NCI-H774 (cell line): ENCODE measurements at regions not wholly inside any gene's neighbourhood (a gene's known extent, or its start where the extent isn't known, plus 50 kb on each side); places are given as distances from the start of the nearest gene placed in this dataset.
A peak's percentile ranks its signal among the peaks of the same experiment; 100 is the strongest.
"Not testable (repeated sequence)": the region's sequence is repeated elsewhere in the genome, so short reads cannot be mapped to it uniquely, and the experiment has no call there.

Source experiments
- DNase-seq: peaks from one replicate; lab custom pipeline; 2025; lab: John Stamatoyannopoulos, UW

- DNase-seq: no peak
These were observed 391.6 kb upstream of the FKBP1C start for GRCh38 chr6:62819640-62820039.

DNA sequence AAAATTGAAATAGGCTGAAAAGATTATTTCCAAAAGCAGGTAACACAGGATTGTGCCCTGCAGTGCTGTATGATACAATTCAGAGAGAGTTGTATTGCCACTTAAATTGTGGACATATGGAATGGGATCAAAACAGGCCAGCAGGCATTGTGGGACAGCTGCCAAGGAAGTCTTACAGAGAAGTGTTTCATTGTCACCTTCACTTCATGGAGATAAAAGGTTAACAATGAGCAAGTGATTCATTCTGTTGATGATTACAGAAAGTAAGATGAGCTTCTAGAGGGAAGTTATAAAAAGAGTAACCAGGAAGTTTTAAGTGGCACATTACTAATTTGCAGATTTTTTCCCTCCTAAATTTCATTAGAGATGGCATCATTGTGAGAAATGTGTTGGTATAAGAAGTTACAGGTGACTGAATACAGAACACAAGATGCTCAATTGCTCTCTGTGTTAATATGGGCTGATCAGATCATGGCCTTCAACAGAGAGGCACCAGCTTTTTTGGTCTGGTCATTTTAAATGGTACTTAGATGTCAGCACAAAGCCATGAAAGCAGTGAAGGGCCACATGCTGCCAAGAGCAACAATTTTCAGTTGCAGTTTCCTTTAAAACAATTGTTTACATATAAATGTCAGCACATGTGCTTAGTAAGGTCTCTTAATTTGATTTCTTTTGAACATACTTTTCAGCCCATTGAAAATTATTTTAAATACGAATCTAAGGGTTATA is 402.5 kb upstream of the FKBP1C start:
- peak; percentile 21 for DNase-seq

DNA sequence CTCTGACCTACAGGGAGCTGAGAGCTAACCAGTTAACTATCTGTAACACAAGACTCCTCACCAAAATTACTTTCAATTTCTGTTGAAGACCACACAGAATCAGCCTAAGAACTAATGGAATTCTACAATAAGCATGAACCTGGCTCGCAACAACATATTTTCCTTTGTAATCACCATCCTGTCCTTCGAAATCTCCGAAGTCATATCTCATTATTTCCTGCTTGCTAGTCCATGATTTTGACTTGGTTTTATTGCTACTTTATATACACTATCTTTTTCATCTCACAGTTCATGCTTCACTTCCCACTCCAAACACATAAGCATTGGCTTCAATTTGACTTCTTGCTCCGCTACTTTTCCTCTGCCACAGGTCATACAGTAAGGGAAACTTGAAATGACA is 405.8 kb upstream of the FKBP1C start:
- DNase-seq: no peak

- no peak for DNase-seq
These were observed 408.2 kb upstream of the FKBP1C start for GRCh38 chr6:62803094-62803493.

- DNase-seq: no peak
These were observed 414.1 kb upstream of the FKBP1C start for GRCh38 chr6:62797190-62797589.

GRCh38 chr6:62775427-62776022 is 435.7 kb upstream of the FKBP1C start:
- peak; percentile 7 for DNase-seq

DNA sequence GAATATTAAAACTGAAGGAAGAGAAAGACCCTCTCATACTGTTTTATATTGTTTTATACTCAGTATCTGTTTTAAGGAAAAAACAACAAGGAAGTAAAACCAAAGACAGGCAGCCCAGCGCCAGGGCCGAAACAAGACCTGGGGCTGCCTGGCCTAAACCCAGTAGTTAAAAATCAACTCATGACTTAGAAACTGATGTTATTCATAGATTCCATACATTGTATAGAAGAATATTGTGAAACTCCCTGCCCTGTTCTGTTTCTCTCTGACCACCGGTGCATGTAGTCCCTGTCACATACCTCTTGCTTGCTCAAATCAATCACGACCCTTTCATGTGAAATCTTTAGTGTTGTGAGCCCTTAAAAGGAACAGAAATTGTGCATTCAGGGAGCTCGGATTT is 445.1 kb upstream of the FKBP1C start:
- not testable (repeated sequence) for DNase-seq

- DNase-seq: no peak
These were observed 446.4 kb upstream of the FKBP1C start for GRCh38 chr6:62764841-62765240.

DNA sequence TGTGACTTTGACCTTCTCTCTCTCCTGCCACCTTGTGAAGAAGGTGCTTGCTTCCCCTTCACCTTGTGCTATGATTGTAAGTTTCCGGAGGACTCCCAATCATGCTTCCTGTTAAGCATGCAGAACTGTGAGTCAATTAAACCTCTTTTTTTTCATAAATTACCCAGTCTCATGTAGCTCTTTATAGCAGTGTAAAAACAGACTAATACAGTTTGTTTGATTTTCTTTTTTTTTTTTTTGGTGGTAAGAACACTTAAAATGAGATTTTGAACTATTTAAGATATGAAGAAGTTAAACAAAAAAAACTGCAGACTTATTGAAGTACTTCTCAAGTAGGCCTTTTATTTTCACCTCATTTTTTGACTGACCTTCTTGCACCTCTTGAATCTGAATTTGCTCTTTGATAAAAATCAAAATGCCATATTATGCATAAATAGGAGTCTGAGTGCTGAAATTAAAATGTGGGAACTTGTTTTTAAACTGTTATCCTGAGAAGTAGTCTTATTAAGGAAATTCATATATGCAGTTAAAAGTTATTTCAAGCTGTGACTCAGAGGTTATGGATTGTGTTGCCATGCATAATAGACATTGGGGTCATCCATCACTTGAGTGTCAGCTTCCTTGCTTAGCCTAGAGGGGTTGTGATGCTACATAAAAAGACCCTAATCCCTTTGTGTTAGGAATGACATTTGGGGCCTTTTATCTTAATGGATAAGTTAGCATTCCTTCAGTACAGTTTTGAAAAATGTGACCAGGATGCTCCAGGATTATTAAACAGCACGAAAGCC is 447.9 kb upstream of the FKBP1C start:
- no peak for DNase-seq

GRCh38 chr6:62746968-62747367 is 460.9 kb upstream of the KHDRBS2 start:
- DNase-seq: no peak

DNA sequence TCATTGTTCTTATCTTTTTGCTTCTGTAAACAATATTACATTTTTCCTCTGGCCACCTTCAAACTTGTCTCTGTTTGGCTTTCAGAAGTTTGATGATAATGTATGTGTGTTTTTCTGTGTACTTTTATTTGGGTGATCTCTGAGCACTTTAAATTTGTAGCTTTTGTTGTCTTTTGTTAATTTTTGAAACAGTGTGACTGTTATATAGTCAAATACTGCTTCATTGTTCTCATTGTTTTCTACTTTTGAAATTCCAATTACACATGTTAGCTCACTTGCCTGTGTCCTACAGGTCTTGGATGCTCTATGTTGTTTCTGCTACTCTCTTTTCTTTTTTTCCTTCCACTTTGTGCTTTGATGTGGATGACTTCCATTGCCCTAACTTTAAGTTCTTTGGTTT is 460.1 kb upstream of the KHDRBS2 start:
- DNase-seq: no peak

GRCh38 chr6:62740596-62740995 is 454.6 kb upstream of the KHDRBS2 start:
- no peak for DNase-seq

DNA sequence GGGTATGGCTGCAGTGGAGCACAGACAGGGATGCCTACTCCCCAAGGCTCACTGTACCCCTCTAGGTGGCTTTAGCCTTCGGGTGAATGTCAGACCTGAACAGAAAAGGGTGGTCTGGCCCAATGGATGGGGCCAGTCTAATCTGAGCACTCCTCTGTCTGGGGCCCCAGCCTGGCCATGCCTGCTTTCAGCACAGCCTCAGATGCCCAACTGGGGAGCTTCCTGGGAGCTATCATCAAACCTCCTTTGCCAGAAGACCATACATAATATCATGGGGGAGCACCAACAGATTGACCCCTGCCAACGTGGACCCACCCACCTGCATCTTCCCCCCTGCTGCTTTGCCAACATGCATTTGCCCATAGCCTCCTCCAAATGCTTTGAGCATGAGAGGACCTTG is 454.1 kb upstream of the KHDRBS2 start:
- DNase-seq: no peak

- no peak for DNase-seq
These were observed 451.8 kb upstream of the KHDRBS2 start for GRCh38 chr6:62737792-62738191.

GRCh38 chr6:62721408-62721807 is 435.4 kb upstream of the KHDRBS2 start:
- DNase-seq: no peak

DNA sequence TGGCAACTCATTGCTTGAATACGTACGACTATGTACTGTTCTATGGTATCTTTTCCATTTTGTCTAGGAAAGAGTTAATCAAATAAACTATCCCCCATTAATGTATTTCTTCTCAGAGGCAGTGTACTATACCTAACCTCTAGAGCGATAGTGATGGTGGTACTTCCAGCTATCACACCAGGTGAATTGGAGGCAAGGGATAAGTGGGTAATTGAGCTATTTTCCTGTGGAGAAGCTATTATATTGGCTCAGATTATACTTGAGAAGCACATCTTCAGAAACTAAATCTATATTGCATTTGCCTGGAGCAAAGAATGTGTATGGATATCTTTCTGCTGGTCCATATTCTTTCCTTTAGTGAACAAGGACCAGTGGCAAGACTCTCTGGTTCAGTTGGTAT is 430.7 kb upstream of the KHDRBS2 start:
- DNase-seq: no peak

GRCh38 chr6:62714112-62714511 is 428.1 kb upstream of the KHDRBS2 start:
- DNase-seq: no peak

- no peak for DNase-seq
These were observed 425.7 kb upstream of the KHDRBS2 start for GRCh38 chr6:62711750-62712149.

- DNase-seq: no peak
These were observed 421.9 kb upstream of the KHDRBS2 start for GRCh38 chr6:62707914-62708313.

GRCh38 chr6:62707156-62707555 is 421.1 kb upstream of the KHDRBS2 start:
- DNase-seq: no peak

- no peak for DNase-seq
These were observed 397.0 kb upstream of the KHDRBS2 start for GRCh38 chr6:62683063-62683462.

DNA sequence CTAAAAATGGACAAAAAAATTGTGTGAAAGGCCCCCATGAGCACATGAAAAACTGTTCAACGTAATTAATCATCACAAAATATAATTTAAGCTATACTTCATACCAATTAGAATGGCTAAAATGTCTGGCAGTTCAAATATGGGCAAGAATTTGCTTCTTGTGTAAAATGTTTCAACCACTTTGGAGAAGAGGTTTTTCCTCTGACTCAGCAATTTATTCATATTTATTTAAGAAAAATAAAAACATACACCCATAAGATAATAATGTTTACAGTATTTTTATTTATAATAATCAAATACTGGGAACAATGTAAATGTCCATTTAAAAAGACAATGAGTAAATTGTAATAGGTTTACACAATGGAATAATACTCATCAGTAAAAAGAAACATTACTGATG is 395.1 kb upstream of the KHDRBS2 start:
- DNase-seq: no peak

GRCh38 chr6:62672989-62673388 is 387.0 kb upstream of the KHDRBS2 start:
- DNase-seq: no peak
